ENCODE measurements at regions not wholly inside any gene's neighbourhood (a gene's known extent, or its start where the extent isn't known, plus 50 kb on each side); places are given as distances from the start of the nearest gene placed in this dataset.

- no peak for DNase-seq (ENCODE audit: low read depth in 4 of 6, low spot score in 6 of 6)
Observed at GRCh38 chr10:44060221-44060620, 324.7 kb downstream of the CXCL12 start.

GRCh38 chr10:44058259-44058658, 326.6 kb downstream of the CXCL12 start:
- H3K4me3 ChIP-seq (ENCODE audit: low read depth, low read length) = no peak overlapping the region
- WGBS (ENCODE audit: insufficient coverage) = 100% methylated on average over 3 of the region's 3 CpGs

More at GRCh38 chr10:44060221-44060620, 324.7 kb downstream of the CXCL12 start:
- Histone ChIP-seq H3K27me3 (ENCODE audit: control insufficient read depth, insufficient read depth, low read length) (peaks cover 5% of the 10 kb centered on the region), H3K4me3 (ENCODE audit: low read depth, low read length) (no peak overlapping the region), H3K4me1 (ENCODE audit: control insufficient read depth, insufficient read depth, low read length) (peaks cover 17% of the 10 kb centered on the region), H3K27ac (ENCODE audit: low read depth, low read length) (no peak overlapping the region), H3K36me3 (ENCODE audit: control insufficient read depth, insufficient read depth, low read length) (no peaks in the 10 kb centered on the region), H3K9me3 (ENCODE audit: control insufficient read depth, insufficient read depth, low read length) (no peaks in the 10 kb centered on the region)
- WGBS (ENCODE audit: insufficient coverage) = no CpG with 5 or more reads among the region's 2 CpGs

GRCh38 chr10:44056967-44057805, 327.7 kb downstream of the CXCL12 start:
- Histone ChIP-seq H3K27ac (ENCODE audit: low read depth, low read length) (no peak overlapping the region), H3K36me3 (ENCODE audit: control insufficient read depth, insufficient read depth, low read length) (no peaks in the 10 kb centered on the region), H3K27me3 (ENCODE audit: control insufficient read depth, insufficient read depth, low read length) (peaks cover 5% of the 10 kb centered on the region), H3K9me3 (ENCODE audit: control insufficient read depth, insufficient read depth, low read length) (no peaks in the 10 kb centered on the region), H3K4me1 (ENCODE audit: control insufficient read depth, insufficient read depth, low read length) (peaks cover 9% of the 10 kb centered on the region), H3K4me3 (ENCODE audit: low read depth, low read length) (no peak overlapping the region)
- 24% methylated on average over 20 of the region's 27 CpGs for WGBS (ENCODE audit: insufficient coverage)
- DNase-seq (ENCODE audit: low read depth in 4 of 6, low spot score in 6 of 6) = peak in 2 of 6 donors; percentile 60 to 67

More at GRCh38 chr10:44058259-44058658, 326.6 kb downstream of the CXCL12 start:
- peaks cover 9% of the 10 kb centered on the region for H3K4me1 ChIP-seq (ENCODE audit: control insufficient read depth, insufficient read depth, low read length)
- no peak overlapping the region for H3K27ac ChIP-seq (ENCODE audit: low read depth, low read length)
- peak in 1 of 6 donors; percentile 0 for DNase-seq (ENCODE audit: low read depth in 4 of 6, low spot score in 6 of 6)
- H3K9me3 ChIP-seq (ENCODE audit: control insufficient read depth, insufficient read depth, low read length) = no peaks in the 10 kb centered on the region
- peaks cover 5% of the 10 kb centered on the region for H3K27me3 ChIP-seq (ENCODE audit: control insufficient read depth, insufficient read depth, low read length)
- no peaks in the 10 kb centered on the region for H3K36me3 ChIP-seq (ENCODE audit: control insufficient read depth, insufficient read depth, low read length)

- Histone ChIP-seq H3K4me1 (ENCODE audit: control insufficient read depth, insufficient read depth, low read length) (peaks cover 9% of the 10 kb centered on the region), H3K27ac (ENCODE audit: low read depth, low read length) (no peak overlapping the region), H3K9me3 (ENCODE audit: control insufficient read depth, insufficient read depth, low read length) (no peaks in the 10 kb centered on the region), H3K4me3 (ENCODE audit: low read depth, low read length) (no peak overlapping the region), H3K36me3 (ENCODE audit: control insufficient read depth, insufficient read depth, low read length) (no peaks in the 10 kb centered on the region), H3K27me3 (ENCODE audit: control insufficient read depth, insufficient read depth, low read length) (peaks cover 5% of the 10 kb centered on the region)
- 72% methylated on average over 13 of the region's 13 CpGs for WGBS (ENCODE audit: insufficient coverage)
- peak in 1 of 6 donors; percentile 39 for DNase-seq (ENCODE audit: low read depth in 4 of 6, low spot score in 6 of 6)
Observed at GRCh38 chr10:44056206-44056605, 328.7 kb downstream of the CXCL12 start.

- Histone ChIP-seq H3K4me3 (ENCODE audit: low read depth, low read length) (no peak overlapping the region), H3K9me3 (ENCODE audit: control insufficient read depth, insufficient read depth, low read length) (no peaks in the 10 kb centered on the region), H3K27me3 (ENCODE audit: control insufficient read depth, insufficient read depth, low read length) (peaks cover 5% of the 10 kb centered on the region), H3K4me1 (ENCODE audit: control insufficient read depth, insufficient read depth, low read length) (peaks cover 11% of the 10 kb centered on the region), H3K27ac (ENCODE audit: low read depth, low read length) (no peak overlapping the region), H3K36me3 (ENCODE audit: control insufficient read depth, insufficient read depth, low read length) (no peaks in the 10 kb centered on the region)
- WGBS (ENCODE audit: insufficient coverage) = 95% methylated on average over 4 of the region's 4 CpGs
- peak in 1 of 6 donors; percentile 0 for DNase-seq (ENCODE audit: low read depth in 4 of 6, low spot score in 6 of 6)
Observed at GRCh38 chr10:44054046-44054445, 330.9 kb downstream of the CXCL12 start.

- Histone ChIP-seq H3K9me3 (ENCODE audit: control insufficient read depth, insufficient read depth, low read length) (no peaks in the 10 kb centered on the region), H3K4me1 (ENCODE audit: control insufficient read depth, insufficient read depth, low read length) (peaks cover 11% of the 10 kb centered on the region), H3K36me3 (ENCODE audit: control insufficient read depth, insufficient read depth, low read length) (no peaks in the 10 kb centered on the region), H3K27ac (ENCODE audit: low read depth, low read length) (no peak overlapping the region), H3K4me3 (ENCODE audit: low read depth, low read length) (no peak overlapping the region), H3K27me3 (ENCODE audit: control insufficient read depth, insufficient read depth, low read length) (peaks cover 5% of the 10 kb centered on the region)
- DNase-seq (ENCODE audit: low read depth in 4 of 6, low spot score in 6 of 6) = no peak
Observed at GRCh38 chr10:44053391-44053790, 331.5 kb downstream of the CXCL12 start.

- no peaks in the 10 kb centered on the region for H3K36me3 ChIP-seq (ENCODE audit: control insufficient read depth, insufficient read depth, low read length)
- WGBS (ENCODE audit: insufficient coverage) = 46% methylated on average over 6 of the region's 10 CpGs
- no peak overlapping the region for H3K27ac ChIP-seq (ENCODE audit: low read depth, low read length)
- peaks cover under 1% of the 10 kb centered on the region for H3K27me3 ChIP-seq (ENCODE audit: control insufficient read depth, insufficient read depth, low read length)
- no peak overlapping the region for H3K4me3 ChIP-seq (ENCODE audit: low read depth, low read length)
- H3K9me3 ChIP-seq (ENCODE audit: control insufficient read depth, insufficient read depth, low read length) = no peaks in the 10 kb centered on the region
- H3K4me1 ChIP-seq (ENCODE audit: control insufficient read depth, insufficient read depth, low read length) = peaks cover 9% of the 10 kb centered on the region
- DNase-seq (ENCODE audit: low read depth in 4 of 6, low spot score in 6 of 6) = peak in 2 of 6 donors; percentile 24 to 46
Observed at GRCh38 chr10:44051584-44052385, 333.1 kb downstream of the CXCL12 start.

GRCh38 chr10:44051091-44051490, 333.8 kb downstream of the CXCL12 start:
- DNase-seq (ENCODE audit: low read depth in 4 of 6, low spot score in 6 of 6) = no peak
- Histone ChIP-seq H3K27me3 (ENCODE audit: control insufficient read depth, insufficient read depth, low read length) (no peaks in the 10 kb centered on the region), H3K9me3 (ENCODE audit: control insufficient read depth, insufficient read depth, low read length) (no peaks in the 10 kb centered on the region), H3K4me3 (ENCODE audit: low read depth, low read length) (no peak overlapping the region), H3K27ac (ENCODE audit: low read depth, low read length) (no peak overlapping the region), H3K4me1 (ENCODE audit: control insufficient read depth, insufficient read depth, low read length) (peaks cover 13% of the 10 kb centered on the region), H3K36me3 (ENCODE audit: control insufficient read depth, insufficient read depth, low read length) (no peaks in the 10 kb centered on the region)
- WGBS (ENCODE audit: insufficient coverage) = 63% methylated on average over 1 of the region's 5 CpGs

- Histone ChIP-seq H3K36me3 (ENCODE audit: control insufficient read depth, insufficient read depth, low read length) (no peaks in the 10 kb centered on the region), H3K9me3 (ENCODE audit: control insufficient read depth, insufficient read depth, low read length) (no peaks in the 10 kb centered on the region), H3K27ac (ENCODE audit: low read depth, low read length) (no peak overlapping the region), H3K4me3 (ENCODE audit: low read depth, low read length) (no peak overlapping the region), H3K4me1 (ENCODE audit: control insufficient read depth, insufficient read depth, low read length) (peaks cover 26% of the 10 kb centered on the region), H3K27me3 (ENCODE audit: control insufficient read depth, insufficient read depth, low read length) (no peaks in the 10 kb centered on the region)
- no peak for DNase-seq (ENCODE audit: low read depth in 4 of 6, low spot score in 6 of 6)
- WGBS (ENCODE audit: insufficient coverage) = 92% methylated on average over 7 of the region's 9 CpGs
Observed at GRCh38 chr10:44049301-44050015, 335.4 kb downstream of the CXCL12 start.

Data from spinal cord (tissue), 9 donors.